ENCODE measurements at regions not wholly inside any gene's neighbourhood (a gene's known extent, or its start where the extent isn't known, plus 50 kb on each side); places are given as distances from the start of the nearest gene placed in this dataset.
"Not testable (repeated sequence)": the region's sequence is repeated elsewhere in the genome, so short reads cannot be mapped to it uniquely, and the experiment has no call there.

- Histone ChIP-seq H3K4me1 (ENCODE audit: control insufficient read depth, extremely low read depth, insufficient read depth, low read length) (no peaks in the 10 kb centered on the region), H2AFZ (ENCODE audit: control insufficient read depth, low read length) (no peak overlapping the region), H3K9me3 (ENCODE audit: control insufficient read depth, low read depth, low read length) (peaks cover 4% of the 10 kb centered on the region), H3K36me3 (ENCODE audit: control insufficient read depth in 2 of 2, extremely low read depth in 1 of 2, insufficient read depth in 2 of 2, low read length in 2 of 2) (no peaks in the 10 kb centered on the region), H3K27ac (ENCODE audit: control insufficient read depth, insufficient read depth, low read length) (no peak overlapping the region), H3K27me3 (ENCODE audit: control insufficient read depth, extremely low read depth, insufficient read depth, low read length) (no peaks in the 10 kb centered on the region), H3K9ac (ENCODE audit: control insufficient read depth, extremely low read depth, insufficient read depth, low read length) (no peak overlapping the region), H3K79me2 (ENCODE audit: control insufficient read depth, insufficient read depth, low read length) (no peaks in the 10 kb centered on the region), H3K4me3 (ENCODE audit: control insufficient read depth in 2 of 3, extremely low read depth in 1 of 3, insufficient read depth in 2 of 3, low read depth in 1 of 3, low read length in 3 of 3) (no peak overlapping the region), H3K9me1 (ENCODE audit: control insufficient read depth, extremely low read depth, insufficient read depth, low read length) (no peaks in the 10 kb centered on the region), H3K4me2 (ENCODE audit: control insufficient read depth, extremely low read depth, insufficient read depth, low read depth, low read length) (no peak overlapping the region), H4K20me1 (ENCODE audit: control insufficient read depth, extremely low read depth, insufficient read depth, low read length) (no peaks in the 10 kb centered on the region)
- no peak for TF ChIP-seq EZH2 (IDR thresholded peaks at IDR 0.05; ENCODE audit: low read length)
- TF ChIP-seq CTCF (optimal IDR thresholded peaks at IDR 0.05 in 1 of 3, IDR thresholded peaks at IDR 0.05 in 1 of 3, conservative IDR thresholded peaks at IDR 0.05 in 1 of 3; ENCODE audit: extremely low read depth in 1 of 3, insufficient read depth in 2 of 3, low read length in 3 of 3), result no peak
- dilution Hi-C loops (cut with MboI; ENCODE audit: extremely low pct_ligation_motif_present, low sequenced_read_pairs), result no loop called here
- DNase-seq (ENCODE audit: low read depth, low spot score) (no peak), FAIRE-seq (no peak)
Measured at GRCh38 chr15:25572191-25572590, 133.4 kb upstream of the UBE3A start.

GRCh38 chr15:25568751-25569150, 129.9 kb upstream of the UBE3A start:
- no peaks in the 10 kb centered on the region for H3K79me2 ChIP-seq (ENCODE audit: control insufficient read depth, insufficient read depth, low read length)
- no peaks in the 10 kb centered on the region for H3K36me3 ChIP-seq (ENCODE audit: control insufficient read depth in 2 of 2, extremely low read depth in 1 of 2, insufficient read depth in 2 of 2, low read length in 2 of 2)
- H3K4me2 ChIP-seq (ENCODE audit: control insufficient read depth, extremely low read depth, insufficient read depth, low read depth, low read length), result no peak overlapping the region
- no peak for TF ChIP-seq EZH2 (IDR thresholded peaks at IDR 0.05; ENCODE audit: low read length)
- TF ChIP-seq CTCF (optimal IDR thresholded peaks at IDR 0.05 in 1 of 3, IDR thresholded peaks at IDR 0.05 in 1 of 3, conservative IDR thresholded peaks at IDR 0.05 in 1 of 3; ENCODE audit: extremely low read depth in 1 of 3, insufficient read depth in 2 of 3, low read length in 3 of 3), result no peak
- H4K20me1 ChIP-seq (ENCODE audit: control insufficient read depth, extremely low read depth, insufficient read depth, low read length), result no peaks in the 10 kb centered on the region
- no peak overlapping the region for H3K27ac ChIP-seq (ENCODE audit: control insufficient read depth, insufficient read depth, low read length)
- FAIRE-seq (no peak), DNase-seq (ENCODE audit: low read depth, low spot score) (no peak)
- H2AFZ ChIP-seq (ENCODE audit: control insufficient read depth, low read length), result no peak overlapping the region
- H3K4me1 ChIP-seq (ENCODE audit: control insufficient read depth, extremely low read depth, insufficient read depth, low read length), result no peaks in the 10 kb centered on the region
- H3K27me3 ChIP-seq (ENCODE audit: control insufficient read depth, extremely low read depth, insufficient read depth, low read length), result no peaks in the 10 kb centered on the region
- H3K4me3 ChIP-seq (ENCODE audit: control insufficient read depth in 2 of 3, extremely low read depth in 1 of 3, insufficient read depth in 2 of 3, low read depth in 1 of 3, low read length in 3 of 3), result no peak overlapping the region
- H3K9me3 ChIP-seq (ENCODE audit: control insufficient read depth, low read depth, low read length), result peaks cover 4% of the 10 kb centered on the region
- dilution Hi-C loops (cut with MboI; ENCODE audit: extremely low pct_ligation_motif_present, low sequenced_read_pairs), result no loop called here
- H3K9ac ChIP-seq (ENCODE audit: control insufficient read depth, extremely low read depth, insufficient read depth, low read length), result no peak overlapping the region
- H3K9me1 ChIP-seq (ENCODE audit: control insufficient read depth, extremely low read depth, insufficient read depth, low read length), result no peaks in the 10 kb centered on the region

- dilution Hi-C loops (cut with MboI; ENCODE audit: extremely low pct_ligation_motif_present, low sequenced_read_pairs); H2AFZ ChIP-seq (ENCODE audit: control insufficient read depth, low read length); H3K9me1 ChIP-seq (ENCODE audit: control insufficient read depth, extremely low read depth, insufficient read depth, low read length); H3K4me1 ChIP-seq (ENCODE audit: control insufficient read depth, extremely low read depth, insufficient read depth, low read length); H3K27me3 ChIP-seq (ENCODE audit: control insufficient read depth, extremely low read depth, insufficient read depth, low read length); H3K36me3 ChIP-seq (ENCODE audit: control insufficient read depth in 2 of 2, extremely low read depth in 1 of 2, insufficient read depth in 2 of 2, low read length in 2 of 2); H3K9me3 ChIP-seq (ENCODE audit: control insufficient read depth, low read depth, low read length); H3K27ac ChIP-seq (ENCODE audit: control insufficient read depth, insufficient read depth, low read length); H3K79me2 ChIP-seq (ENCODE audit: control insufficient read depth, insufficient read depth, low read length); H3K4me2 ChIP-seq (ENCODE audit: control insufficient read depth, extremely low read depth, insufficient read depth, low read depth, low read length); H4K20me1 ChIP-seq (ENCODE audit: control insufficient read depth, extremely low read depth, insufficient read depth, low read length); DNase-seq (ENCODE audit: low read depth, low spot score); H3K4me3 ChIP-seq (ENCODE audit: control insufficient read depth in 2 of 3, extremely low read depth in 1 of 3, insufficient read depth in 2 of 3, low read depth in 1 of 3, low read length in 3 of 3); FAIRE-seq; H3K9ac ChIP-seq (ENCODE audit: control insufficient read depth, extremely low read depth, insufficient read depth, low read length): not testable (repeated sequence)
Measured at GRCh38 chr15:25566545-25566944, 127.7 kb upstream of the UBE3A start.

Measured in keratinocyte (primary cell).